GM18873 (cell line): ENCODE measurements at regions not wholly inside any gene's neighbourhood (a gene's known extent, or its start where the extent isn't known, plus 50 kb on each side); places are given as distances from the start of the nearest gene placed in this dataset.
"Not testable (repeated sequence)": the region's sequence is repeated elsewhere in the genome, so short reads cannot be mapped to it uniquely, and the experiment has no call there.

ENCODE experiments used
- ATAC-seq: cut with Tn5 transposase; IDR thresholded peaks from one replicate; pipeline ENCODE4 v1.9.1; 2021; ENCODE audit warnings: mild to moderate bottlenecking, moderate library complexity, moderate number of reproducible peaks; ENCODE audit not compliant: unreplicated experiment, low FRiP score

DNA sequence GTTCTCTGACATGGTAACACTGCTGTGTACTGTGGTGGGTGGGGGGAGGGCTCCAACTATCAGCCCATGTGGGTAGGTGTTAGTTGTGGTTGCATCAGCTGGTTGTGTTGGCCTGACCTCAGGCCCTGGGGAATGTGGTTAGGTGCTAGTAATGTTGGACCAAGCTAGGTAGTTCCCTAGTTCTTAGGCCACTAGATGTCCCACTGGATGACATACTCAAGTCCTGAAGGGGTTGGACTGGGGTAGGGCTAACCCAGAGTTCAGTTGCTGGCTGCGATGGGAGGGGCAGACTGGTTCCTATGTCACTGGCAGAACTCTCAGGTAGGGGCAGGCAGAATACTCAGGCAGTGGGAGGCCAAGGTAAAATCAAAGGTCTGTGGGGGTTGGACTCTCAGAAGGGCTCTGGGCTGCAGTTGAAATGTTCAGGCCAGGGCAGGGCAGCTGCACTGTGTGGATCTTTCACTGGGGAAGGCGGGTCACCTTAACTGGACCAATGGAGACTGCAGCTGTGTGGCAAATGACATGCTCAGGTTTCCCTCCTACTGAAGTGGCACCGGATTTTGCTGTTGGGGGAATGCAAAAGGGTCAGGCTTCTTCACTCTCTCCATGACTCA is 870.7 kb downstream of the LRRIQ3 start:
- no peak for ATAC-seq

DNA sequence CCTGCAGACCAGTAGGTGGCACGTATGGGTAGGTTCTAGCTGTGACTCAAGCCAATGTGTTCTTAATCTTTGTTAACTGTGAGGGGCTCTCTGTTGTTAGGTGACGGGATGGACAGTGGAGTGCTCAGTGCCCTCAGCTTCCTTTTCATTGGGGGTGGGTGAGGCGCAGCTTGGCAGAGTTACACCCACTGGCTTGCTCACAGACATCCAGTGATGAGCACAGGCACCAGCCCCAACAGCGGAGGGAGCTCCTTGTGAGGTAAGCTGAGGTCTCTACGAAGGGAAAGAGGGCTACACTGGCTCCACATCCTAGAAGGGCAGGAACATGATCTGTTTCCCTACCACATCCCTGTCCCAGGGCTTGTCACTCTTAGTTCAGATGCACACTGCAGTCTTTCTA is 871.3 kb downstream of the LRRIQ3 start:
- ATAC-seq, result no peak

DNA sequence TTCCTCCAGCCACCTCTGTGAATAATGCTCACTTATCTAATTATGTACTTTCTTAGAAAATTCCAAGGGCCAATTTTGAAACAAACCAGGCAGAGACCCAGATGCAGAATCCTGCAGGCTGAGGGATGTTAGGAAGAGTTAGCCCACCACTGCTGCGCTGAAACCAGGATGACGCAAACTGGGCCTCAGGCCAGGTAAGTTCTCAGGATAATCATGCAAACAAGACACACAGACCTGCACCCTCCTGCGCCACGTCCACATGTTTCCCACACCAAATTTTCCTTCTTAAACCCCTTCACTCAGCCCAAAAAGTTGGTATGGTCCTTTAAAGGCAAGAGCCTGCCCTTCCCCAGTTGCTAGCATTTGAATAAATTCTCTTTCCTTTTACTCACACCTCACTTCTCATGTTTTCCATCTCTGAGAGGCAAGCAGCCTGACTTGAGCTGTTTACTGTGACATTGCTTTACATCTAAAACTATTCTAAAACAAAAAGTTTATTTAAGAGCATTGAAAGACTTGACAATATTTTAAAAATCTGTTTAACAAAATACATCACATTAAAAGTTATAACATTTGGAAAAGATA is 887.1 kb downstream of the LRRIQ3 start:
- ATAC-seq, result no peak

DNA sequence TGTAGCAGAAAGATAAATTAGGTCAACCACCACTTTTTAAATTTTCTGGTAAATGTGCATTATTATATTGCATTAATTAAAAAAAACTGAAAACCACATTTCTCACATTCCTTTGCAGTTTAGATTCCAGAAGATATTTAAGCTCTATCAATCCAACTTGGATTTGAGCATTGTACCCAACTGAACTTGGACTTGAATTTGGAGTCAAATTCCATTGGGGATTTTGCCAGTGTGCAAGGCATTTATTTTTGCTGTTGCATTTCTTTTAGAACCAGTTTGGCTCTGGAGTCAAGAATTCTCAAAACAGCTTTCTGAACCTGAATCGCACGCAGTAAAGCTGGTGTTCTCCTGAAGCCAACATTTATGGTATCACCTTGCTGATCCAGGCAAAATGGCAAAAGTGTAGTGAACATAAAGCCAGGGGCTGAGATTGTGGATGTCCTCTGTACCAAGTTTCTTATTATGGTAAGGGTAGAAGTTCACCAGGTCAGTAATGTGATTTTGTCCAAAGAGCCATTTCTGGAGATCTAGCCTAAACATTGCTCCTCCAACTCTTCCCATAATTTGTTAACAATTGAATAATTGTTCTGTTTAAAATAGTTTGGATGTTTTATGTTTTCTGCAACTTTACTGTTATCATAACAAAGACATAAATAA is 890.9 kb downstream of the LRRIQ3 start:
- no peak for ATAC-seq

DNA sequence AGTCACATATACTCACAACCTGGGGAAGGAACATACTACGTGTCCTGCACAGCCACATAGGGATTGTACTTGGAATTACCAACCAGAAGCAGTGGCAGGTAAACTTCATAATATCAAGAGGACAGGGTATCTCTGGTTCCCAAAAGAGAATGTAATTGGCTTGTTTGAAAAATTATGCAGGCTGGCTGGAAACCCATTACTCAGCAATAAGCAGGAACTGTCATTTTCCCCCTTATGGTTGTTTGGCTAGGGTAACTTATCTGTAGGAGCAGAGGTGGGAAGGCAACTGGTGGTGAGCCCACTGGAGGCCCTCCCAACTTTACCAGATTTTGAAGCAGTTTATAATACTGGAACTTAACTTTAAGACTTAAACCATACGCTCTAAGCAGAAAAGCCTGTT is 924.1 kb downstream of the LRRIQ3 start:
- no peak for ATAC-seq

DNA sequence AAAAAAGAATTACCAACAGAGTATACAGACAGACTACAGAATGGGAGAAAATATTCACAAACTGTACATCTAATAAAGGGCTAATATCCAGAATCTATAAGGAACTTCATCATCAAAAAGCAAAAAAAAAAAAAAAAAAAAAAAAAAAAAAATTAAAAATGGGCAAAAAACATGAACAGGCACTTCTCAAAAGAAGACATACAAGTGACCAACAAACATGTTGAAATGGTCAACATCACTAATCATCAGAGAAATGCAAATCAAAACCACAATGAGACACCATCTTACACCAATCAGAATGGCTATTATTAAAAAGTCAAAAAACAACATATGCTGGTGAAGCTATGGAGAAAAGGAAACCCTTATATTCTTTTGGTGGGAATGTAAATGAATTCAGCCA is 952.8 kb downstream of the LRRIQ3 start:
- not testable (repeated sequence) for ATAC-seq

DNA sequence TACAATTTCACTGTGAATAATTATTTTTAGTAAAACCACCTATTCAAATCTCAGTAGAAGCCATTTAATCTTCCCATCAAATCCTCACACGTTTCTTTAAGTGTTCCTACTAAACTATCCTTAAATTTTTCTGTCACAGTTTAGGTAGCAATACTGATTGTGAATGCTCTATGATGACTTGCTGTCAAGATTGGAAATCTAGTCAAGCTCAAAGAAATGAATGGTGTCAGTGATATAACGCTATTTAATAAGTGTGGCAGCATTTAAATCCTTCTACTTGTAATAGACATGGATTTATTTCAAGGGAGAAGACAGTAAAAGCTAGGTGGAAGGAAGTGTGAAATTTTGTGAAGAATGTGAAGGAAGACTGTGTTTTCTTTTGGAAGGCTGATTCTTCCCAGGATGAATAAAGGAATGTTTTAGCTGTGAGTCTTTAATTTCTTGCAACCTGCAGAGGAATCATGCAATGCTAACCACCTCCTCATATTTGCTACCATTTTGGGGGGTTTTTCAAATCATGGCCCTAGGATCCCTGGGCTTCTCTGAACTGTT is 936.7 kb upstream of the NEGR1 start:
- no peak for ATAC-seq

DNA sequence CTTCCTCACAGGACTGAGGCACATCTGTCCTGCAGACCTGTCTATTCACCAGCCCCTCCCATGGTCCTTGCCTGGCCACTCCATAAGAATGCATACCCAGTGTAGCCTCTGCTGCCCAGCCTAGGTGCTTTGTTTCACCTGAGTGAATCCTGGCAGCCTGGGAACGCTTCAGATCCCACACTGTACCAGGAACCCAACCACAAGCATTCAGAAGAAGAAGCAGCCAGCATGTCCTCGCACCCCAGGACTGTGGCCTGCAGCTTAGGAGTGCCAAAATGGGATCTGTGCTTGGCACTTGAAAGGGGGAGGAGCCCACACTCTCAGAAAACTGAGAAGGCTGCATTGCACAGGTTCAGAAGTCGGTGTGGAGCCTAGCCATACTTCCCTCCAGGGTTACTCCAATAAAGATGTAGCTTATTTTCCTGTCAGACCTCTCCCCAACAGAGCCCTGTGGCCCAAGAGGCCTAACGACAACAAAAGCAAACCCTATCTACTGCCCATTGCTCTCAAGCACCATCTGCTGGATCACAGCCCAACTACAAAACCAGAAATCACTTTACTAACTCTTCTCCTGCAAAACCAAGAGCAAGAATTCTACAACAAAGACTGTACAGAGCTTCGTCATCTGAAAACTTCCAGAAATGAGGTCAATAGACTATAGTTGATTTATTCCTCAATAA is 923.1 kb upstream of the NEGR1 start:
- ATAC-seq, result no peak

DNA sequence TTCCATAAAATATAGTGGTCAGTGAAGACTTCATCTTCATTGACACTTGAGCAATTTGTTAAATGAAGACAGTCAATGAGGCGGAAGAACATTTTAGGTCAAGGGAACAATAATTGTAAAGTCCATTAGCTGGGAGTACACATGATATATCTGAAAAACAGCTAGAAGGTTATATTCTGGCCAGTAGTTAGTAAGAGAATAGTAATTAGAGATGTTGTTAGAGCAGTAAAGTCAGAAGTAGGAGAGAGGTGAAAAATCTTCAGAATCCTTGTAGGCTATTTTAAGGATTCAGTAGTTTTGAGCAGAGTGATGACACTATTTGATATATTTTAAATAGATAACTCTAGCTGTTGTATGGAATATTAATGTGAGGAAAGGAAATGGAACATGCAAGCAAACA is 915.6 kb upstream of the NEGR1 start:
- no peak for ATAC-seq

DNA sequence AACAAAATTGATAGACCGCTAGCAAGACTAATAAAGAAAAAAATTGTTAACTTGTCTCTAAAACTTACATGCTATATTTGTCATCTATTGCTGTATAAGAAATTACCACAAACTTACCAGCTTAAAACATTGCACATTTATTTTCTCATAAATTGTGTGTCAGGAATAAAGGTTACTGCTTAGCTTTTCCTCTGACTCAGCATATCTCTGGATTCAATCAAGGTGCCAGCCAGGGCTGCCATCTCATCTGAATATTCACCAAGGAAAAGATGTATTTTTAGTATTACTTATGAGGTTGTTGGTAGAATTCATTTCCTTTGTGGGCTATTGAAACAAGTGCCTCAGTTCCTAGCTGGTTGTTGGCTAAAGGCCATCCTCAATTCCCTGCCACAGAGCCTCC is 912.6 kb upstream of the NEGR1 start:
- ATAC-seq, result no peak

DNA sequence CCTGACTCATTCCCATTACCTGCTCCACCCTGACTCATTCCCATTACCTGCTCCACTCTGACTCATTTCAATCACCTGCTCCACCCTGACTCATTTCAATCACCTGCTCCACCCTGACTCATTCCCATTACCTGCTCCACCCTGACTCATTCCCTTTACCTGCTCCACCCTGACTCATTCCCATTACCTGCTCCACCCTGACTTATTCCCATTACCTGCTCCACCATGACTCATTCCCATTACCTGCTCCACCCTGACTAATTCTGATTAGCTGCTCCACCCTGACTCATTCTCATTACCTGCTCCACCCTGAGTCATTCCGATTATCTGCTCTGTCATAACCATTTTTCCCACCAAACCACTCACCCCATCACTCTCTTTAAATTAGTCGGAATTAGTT is 901.2 kb upstream of the NEGR1 start:
- ATAC-seq, result not testable (repeated sequence)

DNA sequence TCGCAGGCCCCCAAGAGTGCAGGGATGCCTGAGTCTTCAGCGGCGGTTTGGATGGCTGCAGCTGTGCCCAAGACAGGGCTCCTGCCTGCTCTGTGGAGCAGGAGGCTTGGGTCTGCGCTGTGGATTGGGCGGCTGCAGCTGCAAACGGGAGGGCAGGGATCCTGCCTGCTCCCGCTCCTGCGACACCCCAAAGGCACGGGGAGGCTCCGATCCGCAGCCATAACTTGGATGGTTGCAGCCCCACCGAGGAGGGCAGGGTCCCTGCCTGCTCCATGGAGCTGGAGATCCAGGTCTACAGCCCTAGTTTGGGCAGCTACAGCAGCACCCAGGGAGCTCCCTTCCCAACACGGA is 898.8 kb upstream of the NEGR1 start:
- ATAC-seq, result no peak

DNA sequence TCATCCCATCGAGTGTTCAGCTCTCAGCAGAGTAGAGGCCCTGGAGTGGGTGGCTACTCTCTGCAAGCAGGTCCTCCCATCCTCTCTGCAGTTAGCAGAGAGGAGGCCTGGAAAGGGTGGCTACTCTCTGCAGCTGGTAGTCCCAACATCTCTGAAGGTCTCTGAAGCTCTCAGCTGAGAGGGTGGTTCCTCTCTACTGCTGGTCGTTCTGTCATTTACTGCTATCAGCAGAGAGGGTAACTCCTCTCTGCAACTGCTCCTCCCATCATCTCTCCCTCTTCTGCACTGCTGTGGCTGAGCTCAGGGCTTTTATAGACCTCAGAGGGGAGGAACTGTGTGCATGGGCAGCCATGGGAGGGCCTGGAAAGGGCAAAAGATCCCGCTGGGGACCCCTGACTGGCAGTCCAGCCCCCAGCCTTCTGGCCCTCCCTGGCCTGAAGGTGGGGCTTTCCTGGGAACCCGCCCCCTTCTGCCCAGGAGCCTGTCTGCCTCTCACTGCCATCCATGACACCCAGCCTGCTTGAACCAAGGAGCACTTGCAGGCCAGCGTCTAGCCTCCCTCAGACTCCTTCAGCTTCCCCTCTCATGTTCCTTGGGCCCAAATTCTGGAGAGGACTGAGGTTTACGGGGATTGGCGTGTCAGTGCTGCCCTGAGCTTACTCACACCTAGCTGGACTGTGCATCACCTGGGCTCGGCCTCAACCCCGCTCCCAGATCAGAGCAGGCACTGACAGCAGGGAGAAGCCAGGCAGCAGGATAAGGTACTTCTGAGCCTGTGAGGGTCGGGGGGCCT is 898.3 kb upstream of the NEGR1 start:
- no peak for ATAC-seq

DNA sequence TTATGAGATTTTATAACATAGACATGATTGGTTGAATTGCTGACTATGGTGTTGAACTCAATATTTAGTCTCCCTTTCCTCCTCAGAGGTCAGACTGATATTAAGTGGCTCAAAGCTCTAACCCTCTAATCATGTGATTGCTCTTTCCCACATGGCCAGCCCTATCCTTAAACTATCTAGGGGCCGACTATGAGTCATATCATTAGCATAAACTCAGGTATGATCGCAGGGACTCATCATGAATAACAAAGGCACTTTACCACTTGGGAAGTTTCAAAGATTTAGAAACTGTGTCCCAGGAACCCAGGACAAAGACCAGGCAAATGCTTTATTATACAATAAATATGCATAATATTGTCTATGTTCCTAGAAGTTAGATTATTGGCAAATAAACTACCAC is 894.6 kb upstream of the NEGR1 start:
- no peak for ATAC-seq

DNA sequence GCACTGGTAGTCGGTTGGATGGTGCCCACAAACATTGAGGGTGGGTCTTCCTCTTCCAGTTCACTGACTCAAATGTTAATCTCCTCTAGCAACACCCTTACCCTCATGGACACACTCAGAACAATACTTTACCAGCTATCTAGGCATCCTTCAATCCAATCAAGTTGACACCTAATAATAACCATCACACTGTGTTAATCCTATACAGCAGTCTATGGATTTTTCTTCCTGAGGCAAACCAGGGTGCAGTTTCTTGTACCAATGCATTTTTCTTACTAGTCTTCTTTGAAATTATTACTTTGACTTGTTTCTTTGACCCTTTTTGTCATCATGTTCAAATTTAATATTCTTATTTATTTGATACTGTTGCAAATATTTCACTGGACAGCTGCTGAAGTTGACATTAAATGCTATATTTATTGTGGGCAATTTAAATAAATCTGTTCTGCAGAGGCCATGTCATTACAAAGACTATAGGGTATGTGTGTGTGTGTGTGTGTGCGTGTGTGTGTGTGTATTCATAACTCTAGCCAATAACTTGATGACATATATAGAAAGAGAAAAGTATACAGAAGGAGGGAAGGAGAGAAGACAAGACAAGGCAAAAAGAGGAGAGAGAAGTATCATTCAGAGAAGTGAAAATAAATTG is 884.8 kb upstream of the NEGR1 start:
- no peak for ATAC-seq

DNA sequence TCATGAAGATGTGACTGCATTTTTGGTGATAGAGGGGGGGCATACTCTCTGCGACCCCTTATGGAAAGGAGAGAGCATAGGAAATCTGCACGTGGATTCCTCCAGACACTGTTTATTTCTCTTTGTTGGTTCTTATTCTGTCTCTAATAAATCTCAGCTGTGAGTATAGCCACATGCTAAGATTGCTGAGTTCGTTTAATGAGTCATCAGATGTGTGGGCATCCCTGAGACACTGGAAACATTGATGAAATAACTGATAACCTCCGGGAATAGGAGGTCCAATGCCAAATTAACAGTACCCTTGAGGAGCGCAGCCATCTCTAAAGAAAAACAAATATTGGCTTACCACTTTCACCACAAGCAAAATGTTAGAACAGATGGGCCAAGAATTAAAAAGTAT is 880.2 kb upstream of the NEGR1 start:
- ATAC-seq, result no peak

DNA sequence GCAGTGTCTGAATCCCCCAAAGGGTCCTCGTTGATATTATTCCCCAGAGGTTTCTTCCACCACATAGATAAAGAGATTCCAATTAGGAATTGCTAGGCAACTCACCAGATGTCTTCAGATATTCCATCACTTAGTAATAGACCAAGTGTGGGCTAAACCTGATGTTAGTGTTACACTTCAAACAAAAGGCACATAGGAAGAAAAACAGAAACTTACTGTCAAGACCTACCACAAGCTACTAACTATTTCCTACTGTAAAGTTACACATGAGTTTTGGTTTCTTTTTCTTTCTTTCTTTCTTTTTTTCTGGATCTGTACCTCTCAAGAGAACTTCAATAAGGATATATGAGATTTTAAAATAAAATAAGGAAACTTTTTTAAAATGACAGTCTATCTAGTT is 879.1 kb upstream of the NEGR1 start:
- ATAC-seq, result no peak

DNA sequence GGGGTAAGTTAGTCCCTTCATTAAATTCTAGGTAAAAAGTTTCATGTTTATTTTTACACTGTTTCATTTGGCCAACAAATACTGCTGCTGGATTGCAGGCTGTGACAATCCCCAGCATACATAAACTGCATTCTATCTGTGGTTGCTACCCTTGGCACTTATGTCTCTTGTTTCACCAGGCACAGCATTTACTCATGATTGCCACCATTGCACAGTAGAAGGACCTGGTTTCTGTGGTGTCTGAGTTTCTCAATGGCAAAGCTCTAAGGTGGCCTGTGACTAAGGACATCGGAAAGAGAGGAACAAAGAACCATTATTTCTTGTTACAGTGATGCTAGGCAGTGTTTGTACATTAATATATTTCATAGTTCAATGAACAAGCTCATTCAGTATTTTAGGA is 878.4 kb upstream of the NEGR1 start:
- ATAC-seq, result no peak

DNA sequence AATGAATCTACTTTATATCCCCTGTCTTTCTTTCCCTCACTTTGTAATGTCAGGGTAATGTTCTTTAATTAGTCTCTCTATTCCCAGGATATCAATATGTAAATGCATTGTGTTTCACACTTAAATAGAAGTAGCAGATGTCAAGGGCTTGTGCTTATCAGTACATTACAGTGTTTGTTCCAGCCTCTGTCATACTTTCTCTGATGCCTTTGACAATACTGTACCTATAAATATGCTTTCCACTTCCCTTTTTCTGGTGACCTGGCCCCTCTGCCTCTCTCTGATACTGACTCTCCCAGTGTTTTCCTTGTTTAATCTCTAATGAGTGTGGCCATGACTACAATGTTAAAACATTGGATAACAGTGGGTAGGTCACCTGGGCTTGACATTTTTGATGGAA is 862.0 kb upstream of the NEGR1 start:
- ATAC-seq, result no peak

DNA sequence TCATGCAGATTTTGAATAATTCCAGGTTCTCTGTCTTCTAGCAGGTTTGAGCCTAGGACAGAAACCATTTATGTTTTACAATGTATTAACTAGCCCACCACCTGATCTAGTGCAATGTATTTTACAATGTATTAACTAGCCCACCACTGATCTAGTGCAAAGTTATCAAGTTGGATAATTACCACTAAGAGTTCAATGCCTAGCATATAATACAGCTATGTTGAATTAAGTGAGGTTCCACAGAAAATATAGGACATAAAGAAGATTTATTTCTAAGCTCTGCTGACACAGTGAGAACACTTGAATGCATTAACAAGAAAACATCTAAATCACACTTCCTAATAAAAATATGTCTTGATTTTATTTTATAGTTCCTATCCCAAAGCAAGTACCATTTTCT is 854.6 kb upstream of the NEGR1 start:
- ATAC-seq, result no peak
